GM20000 (cell line): ENCODE measurements at regions not wholly inside any gene's neighbourhood (a gene's known extent, or its start where the extent isn't known, plus 50 kb on each side); places are given as distances from the start of the nearest gene placed in this dataset.
"Not testable (repeated sequence)": the region's sequence is repeated elsewhere in the genome, so short reads cannot be mapped to it uniquely, and the experiment has no call there.

Source experiments
- DNase-seq: peaks from one replicate; pipeline ENCODE4 v3.0.0; 2012; ENCODE audit warnings: low spot score
- TF ChIP-seq, protein P1 (sequence below): IDR thresholded peaks from 2 replicates; pipeline ENCODE4 v1.5.1; 2012; ENCODE audit warnings: mild to moderate bottlenecking, control low read depth; ENCODE audit errors: extremely low read depth, missing control alignments

DNA sequence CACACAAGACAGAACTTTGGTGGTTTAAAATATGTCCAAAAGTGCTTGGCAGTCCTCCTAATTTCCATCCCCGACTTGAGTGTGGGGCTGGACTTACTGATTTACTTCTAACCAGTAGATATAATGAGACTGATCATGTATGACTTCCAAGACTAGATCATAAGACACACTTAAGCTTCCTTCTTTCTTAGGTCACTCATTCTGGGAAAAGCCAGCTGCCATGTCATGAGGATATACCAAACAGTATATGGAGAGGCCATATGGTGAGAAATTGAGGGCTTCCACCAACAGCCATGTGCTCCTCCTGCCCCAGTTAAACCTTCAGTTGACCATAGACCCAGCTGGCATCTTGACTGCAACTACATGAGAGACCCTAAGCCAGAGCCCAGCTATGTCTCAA is 282.8 kb upstream of the PROK2 start:
- no peak for DNase-seq
- TF ChIP-seq, protein P1, sequence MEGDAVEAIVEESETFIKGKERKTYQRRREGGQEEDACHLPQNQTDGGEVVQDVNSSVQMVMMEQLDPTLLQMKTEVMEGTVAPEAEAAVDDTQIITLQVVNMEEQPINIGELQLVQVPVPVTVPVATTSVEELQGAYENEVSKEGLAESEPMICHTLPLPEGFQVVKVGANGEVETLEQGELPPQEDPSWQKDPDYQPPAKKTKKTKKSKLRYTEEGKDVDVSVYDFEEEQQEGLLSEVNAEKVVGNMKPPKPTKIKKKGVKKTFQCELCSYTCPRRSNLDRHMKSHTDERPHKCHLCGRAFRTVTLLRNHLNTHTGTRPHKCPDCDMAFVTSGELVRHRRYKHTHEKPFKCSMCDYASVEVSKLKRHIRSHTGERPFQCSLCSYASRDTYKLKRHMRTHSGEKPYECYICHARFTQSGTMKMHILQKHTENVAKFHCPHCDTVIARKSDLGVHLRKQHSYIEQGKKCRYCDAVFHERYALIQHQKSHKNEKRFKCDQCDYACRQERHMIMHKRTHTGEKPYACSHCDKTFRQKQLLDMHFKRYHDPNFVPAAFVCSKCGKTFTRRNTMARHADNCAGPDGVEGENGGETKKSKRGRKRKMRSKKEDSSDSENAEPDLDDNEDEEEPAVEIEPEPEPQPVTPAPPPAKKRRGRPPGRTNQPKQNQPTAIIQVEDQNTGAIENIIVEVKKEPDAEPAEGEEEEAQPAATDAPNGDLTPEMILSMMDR = no peak

DNA sequence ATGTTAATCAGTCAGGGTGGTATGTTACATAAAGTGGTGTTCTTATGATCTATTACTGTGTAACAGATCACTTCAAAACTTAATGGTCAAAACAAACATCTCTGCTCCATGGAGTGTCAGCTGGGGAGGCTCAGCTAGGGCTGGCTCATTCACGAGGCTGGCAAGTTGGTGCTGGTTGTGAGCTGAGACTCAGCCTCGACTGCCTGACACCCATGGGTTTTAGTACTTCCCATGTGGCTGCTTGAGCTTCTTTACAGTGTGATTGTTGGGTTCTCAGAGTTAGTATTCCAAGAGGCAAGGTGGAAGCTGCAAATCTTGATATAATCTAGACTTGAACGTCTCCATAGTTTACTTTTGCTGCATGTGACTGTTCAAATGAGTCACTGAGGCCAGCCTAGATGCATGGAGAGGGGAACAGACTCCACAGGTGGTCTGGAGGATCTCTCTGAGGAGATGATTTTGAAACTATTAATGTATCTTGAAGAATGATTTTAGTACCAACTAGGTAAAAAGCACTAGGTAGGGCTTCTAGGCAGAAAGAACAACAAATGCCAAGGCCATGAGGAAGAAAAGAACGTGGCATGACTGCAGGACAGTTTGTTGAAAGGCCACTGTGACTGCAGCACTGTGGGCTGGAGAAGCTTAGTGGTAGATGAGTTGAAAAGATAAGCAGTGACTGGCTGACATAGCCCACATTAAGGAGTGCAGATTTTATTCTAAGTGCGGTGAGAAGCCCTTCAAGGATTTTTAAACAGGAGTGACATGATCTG is 281.1 kb upstream of the PROK2 start:
- DNase-seq = no peak
- TF ChIP-seq, protein P1 = no peak

DNA sequence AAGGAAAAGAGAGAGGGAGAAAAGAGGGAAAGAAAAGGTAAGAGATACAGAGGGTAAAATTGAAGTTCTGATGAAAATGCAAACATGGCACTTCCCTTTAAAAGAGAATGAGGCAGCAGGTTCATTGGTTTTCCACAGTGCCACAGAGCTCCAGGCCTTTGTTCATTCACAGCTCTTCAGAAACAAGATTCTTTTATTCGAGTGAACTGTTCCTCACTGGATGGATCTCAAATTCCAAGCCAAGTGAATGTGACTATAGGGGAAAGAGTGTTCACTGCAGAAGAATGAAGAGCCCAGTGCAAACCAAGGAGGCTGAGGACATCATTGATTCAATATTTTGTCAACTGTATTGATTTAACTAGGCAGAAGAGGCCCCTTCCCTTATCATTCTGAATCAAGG is 280.3 kb upstream of the PROK2 start:
- no peak for DNase-seq
- TF ChIP-seq, protein P1 = no peak

GRCh38 chr3:72064727-72065126 is 279.8 kb upstream of the PROK2 start:
- DNase-seq = not testable (repeated sequence)

GRCh38 chr3:72062017-72062416 is 277.1 kb upstream of the PROK2 start:
- TF ChIP-seq, protein P1 = no peak
- DNase-seq = no peak

- TF ChIP-seq, protein P1 = no peak
- no peak for DNase-seq
Measured at GRCh38 chr3:72060447-72061034, 275.6 kb upstream of the PROK2 start.

DNA sequence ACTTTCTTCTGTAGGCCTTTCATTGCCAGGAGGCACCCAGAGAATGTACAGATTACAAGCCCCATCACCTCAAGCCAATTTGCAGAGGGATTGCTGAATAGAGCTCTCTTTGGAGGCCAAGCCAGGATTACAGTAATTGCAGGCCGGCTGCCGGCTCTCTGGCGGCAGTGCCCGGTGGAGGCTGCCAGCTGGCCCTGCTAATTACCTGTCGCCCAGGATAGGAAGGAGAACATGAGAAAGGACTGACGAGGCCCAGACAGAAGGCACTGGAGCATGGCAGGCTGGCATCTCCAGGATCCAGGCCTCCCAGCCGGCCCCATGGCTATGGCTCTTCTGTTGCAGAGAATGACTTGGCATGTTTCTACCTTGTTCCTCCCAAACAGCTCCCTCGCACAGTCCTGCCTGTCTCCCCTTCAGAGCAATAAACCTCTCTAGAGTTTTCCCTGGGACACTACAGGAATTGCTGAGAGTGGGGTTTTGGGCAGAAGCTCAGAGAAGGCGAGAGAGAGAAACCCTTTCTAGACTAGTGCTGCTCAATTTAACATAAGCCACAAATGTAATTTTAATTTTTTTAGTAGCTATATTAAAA is 273.6 kb upstream of the PROK2 start:
- TF ChIP-seq, protein P1 = no peak

More for the DNA sequence above, 273.6 kb upstream of the PROK2 start:
- no peak for DNase-seq
